Fibroblast of lung (primary cell): ENCODE measurements at regions not wholly inside any gene's neighbourhood (a gene's known extent, or its start where the extent isn't known, plus 50 kb on each side); places are given as distances from the start of the nearest gene placed in this dataset.

Experiments used
- DNase-seq, 2 donors: peaks; one replicate each; pipeline versions ENCODE4 v3.0.0 to v3.0.0-alpha.2; 2010; ENCODE audit warnings: low read depth in 2 of 2
- H2AFZ ChIP-seq: 2 replicates; pipeline ENCODE4 v1.5.1; 2012; ENCODE audit warnings: low read length, control low read depth, inconsistent platforms
- H3K27ac ChIP-seq: 2 replicates; pipeline ENCODE4 v1.5.1; 2011; ENCODE audit warnings: low read length, control low read depth; ENCODE audit not compliant: insufficient read depth
- H3K27me3 ChIP-seq: 2 replicates; pipeline ENCODE4 v1.5.1; 2011; ENCODE audit warnings: mild to moderate bottlenecking, low read length; ENCODE audit not compliant: control insufficient read depth, insufficient read depth
- H3K36me3 ChIP-seq: 2 replicates; pipeline ENCODE4 v1.5.1; 2011; ENCODE audit warnings: low read length; ENCODE audit not compliant: control insufficient read depth, insufficient read depth
- H3K4me1 ChIP-seq: 2 replicates; pipeline ENCODE4 v1.5.1; 2011; ENCODE audit warnings: low read length; ENCODE audit not compliant: control insufficient read depth, insufficient read depth; ENCODE audit errors: extremely low read depth
- H3K4me2 ChIP-seq: 2 replicates; pipeline ENCODE4 v1.5.1; 2011; ENCODE audit warnings: low read length, control low read depth; ENCODE audit not compliant: insufficient read depth; ENCODE audit errors: extremely low read depth
- H3K4me3 ChIP-seq, 4 experiments: fragments of 200-600 bp in 1 of 4; sonication (generic) in 1 of 4; replicated peaks in 1 of 4; 2 replicates each; pipeline ENCODE4 v1.5.1; 2011 to 2016; ENCODE audit warnings: low read length in 4 of 4, low read depth in 3 of 4, mild to moderate bottlenecking in 3 of 4, control low read depth in 2 of 4, inconsistent platforms in 1 of 4, mixed read lengths in 1 of 4; ENCODE audit not compliant: insufficient read depth in 1 of 4; ENCODE audit errors: control extremely low read depth in 1 of 4
- H3K79me2 ChIP-seq: 2 replicates; pipeline ENCODE4 v1.5.1; 2012; ENCODE audit warnings: mild to moderate bottlenecking, low read length, inconsistent platforms; ENCODE audit not compliant: control insufficient read depth, insufficient read depth
- H3K9ac ChIP-seq: 2 replicates; pipeline ENCODE4 v1.5.1; 2011; ENCODE audit warnings: mild to moderate bottlenecking, low read length, control low read depth; ENCODE audit not compliant: insufficient read depth
- H3K9me3 ChIP-seq: 2 replicates; pipeline ENCODE4 v1.5.1; 2012; ENCODE audit warnings: low read depth, low read length; ENCODE audit not compliant: control insufficient read depth, insufficient read depth
- H4K20me1 ChIP-seq: 2 replicates; pipeline ENCODE4 v1.5.1; 2011; ENCODE audit warnings: low read length; ENCODE audit not compliant: control insufficient read depth, insufficient read depth; ENCODE audit errors: extremely low read depth
- CTCF ChIP-seq, 2 donors: IDR thresholded peaks in 1 of 2; conservative IDR thresholded peaks in 1 of 2; 1 replicate in 1 of 2; 2 replicates in 1 of 2; pipeline ENCODE4 v1.5.1; 2011 to 2012; ENCODE audit warnings: low read length in 2 of 2, control low read depth in 1 of 2, inconsistent platforms in 1 of 2, low read depth in 1 of 2, mild to moderate bottlenecking in 1 of 2
- EZH2 ChIP-seq: IDR thresholded peaks from 2 replicates; pipeline ENCODE4 v1.5.1; 2012; ENCODE audit warnings: low read length, control low read depth, mild to moderate bottlenecking; ENCODE audit errors: missing control alignments

- no peak overlapping the region for H3K27ac ChIP-seq
- no peak overlapping the region for H2AFZ ChIP-seq
- no peak overlapping the region for H3K9ac ChIP-seq
- no peak overlapping the region for H3K4me2 ChIP-seq
- no peaks in the 10 kb centered on the region for H3K79me2 ChIP-seq
- H3K36me3 ChIP-seq = no peaks in the 10 kb centered on the region
- no peaks in the 10 kb centered on the region for H3K27me3 ChIP-seq
- H3K9me3 ChIP-seq = no peaks in the 10 kb centered on the region
- H4K20me1 ChIP-seq = no peaks in the 10 kb centered on the region
- TF ChIP-seq CTCF (conservative IDR thresholded peaks at IDR 0.05 in 1 of 2, IDR thresholded peaks at IDR 0.05 in 1 of 2; ENCODE audit: low read depth in 1 of 2, low read length in 2 of 2) (no peak), EZH2 (no peak)
- no peaks in the 10 kb centered on the region for H3K4me1 ChIP-seq
- no peak for DNase-seq
- no peak overlapping the region for H3K4me3 ChIP-seq
Observed at GRCh38 chr4:74545448-74545847, 100.5 kb downstream of the AREG start.

DNA sequence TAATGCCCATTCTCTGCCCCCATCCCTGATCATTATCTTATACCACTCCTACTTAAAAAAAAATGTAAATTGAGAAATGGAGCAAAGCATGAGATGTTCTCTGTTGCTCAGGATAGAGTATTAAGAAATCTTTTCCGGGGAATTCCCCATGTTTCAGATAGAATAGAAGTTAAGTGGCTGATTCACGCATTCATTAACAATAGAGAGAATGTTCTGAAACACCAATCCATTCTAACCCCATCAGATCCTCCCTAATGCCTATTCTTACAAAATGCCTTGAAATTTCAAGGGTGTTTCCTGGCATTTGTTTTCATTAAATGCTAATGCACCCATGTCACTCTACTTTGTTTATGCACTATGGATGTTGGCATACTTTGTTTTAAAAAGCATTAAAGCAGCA, 101.1 kb downstream of the AREG start:
- Histone ChIP-seq H3K4me1 (no peaks in the 10 kb centered on the region), H3K79me2 (no peaks in the 10 kb centered on the region), H3K4me2 (no peak overlapping the region), H4K20me1 (no peaks in the 10 kb centered on the region), H3K27me3 (no peaks in the 10 kb centered on the region), H3K9me3 (no peaks in the 10 kb centered on the region), H3K27ac (no peak overlapping the region), H3K4me3 (no peak overlapping the region), H2AFZ (no peak overlapping the region), H3K36me3 (no peaks in the 10 kb centered on the region), H3K9ac (no peak overlapping the region)
- DNase-seq = peak in 1 of 2 donors; percentile 73
- TF ChIP-seq EZH2 = no peak

GRCh38 chr4:74547042-74547441, 102.1 kb downstream of the AREG start:
- H3K9ac ChIP-seq = no peak overlapping the region
- no peaks in the 10 kb centered on the region for H3K79me2 ChIP-seq
- TF ChIP-seq CTCF (conservative IDR thresholded peaks at IDR 0.05 in 1 of 2, IDR thresholded peaks at IDR 0.05 in 1 of 2; ENCODE audit: low read depth in 1 of 2, low read length in 2 of 2) (no peak), EZH2 (no peak)
- H3K27me3 ChIP-seq = no peaks in the 10 kb centered on the region
- DNase-seq = no peak
- no peaks in the 10 kb centered on the region for H4K20me1 ChIP-seq
- H3K36me3 ChIP-seq = no peaks in the 10 kb centered on the region
- H3K4me2 ChIP-seq = no peak overlapping the region
- H3K9me3 ChIP-seq = no peaks in the 10 kb centered on the region
- H2AFZ ChIP-seq = no peak overlapping the region
- H3K27ac ChIP-seq = no peak overlapping the region
- H3K4me1 ChIP-seq = no peaks in the 10 kb centered on the region
- no peak overlapping the region for H3K4me3 ChIP-seq

GRCh38 chr4:74548561-74548960, 103.6 kb downstream of the AREG start:
- Histone ChIP-seq H3K4me2 (no peak overlapping the region), H2AFZ (no peak overlapping the region), H3K79me2 (no peaks in the 10 kb centered on the region), H4K20me1 (no peaks in the 10 kb centered on the region), H3K4me3 (no peak overlapping the region), H3K9me3 (no peaks in the 10 kb centered on the region), H3K27ac (no peak overlapping the region), H3K36me3 (no peaks in the 10 kb centered on the region), H3K9ac (no peak overlapping the region), H3K4me1 (no peaks in the 10 kb centered on the region), H3K27me3 (no peaks in the 10 kb centered on the region)
- TF ChIP-seq EZH2 (no peak), CTCF (conservative IDR thresholded peaks at IDR 0.05 in 1 of 2, IDR thresholded peaks at IDR 0.05 in 1 of 2; ENCODE audit: low read depth in 1 of 2, low read length in 2 of 2) (no peak)
- no peak for DNase-seq
